H1 (cell line): ENCODE measurements at regions not wholly inside any gene's neighbourhood (a gene's known extent, or its start where the extent isn't known, plus 50 kb on each side); places are given as distances from the start of the nearest gene placed in this dataset.

ENCODE experiments used
- CTCF ChIP-seq, 3 experiments: IDR thresholded peaks; 1 replicate in 2 of 3; 2 replicates in 1 of 3; pipeline versions ENCODE4 v1.5.1 to v1.6.1; 2011; ENCODE audit warnings: low read length in 3 of 3, mild to moderate bottlenecking in 3 of 3, inconsistent platforms in 2 of 3, low read depth in 1 of 3, moderate library complexity in 1 of 3; ENCODE audit not compliant: insufficient read depth in 1 of 3; ENCODE audit errors: control extremely low read depth in 1 of 3
- GABPA ChIP-seq: IDR thresholded peaks from 2 replicates; pipeline ENCODE4 v1.6.1; 2011; ENCODE audit warnings: mild to moderate bottlenecking, low read length, moderate library complexity, borderline replicate concordance; ENCODE audit not compliant: insufficient read depth
- RAD21 ChIP-seq, 2 experiments: IDR thresholded peaks in 1 of 2; conservative IDR thresholded peaks in 1 of 2; 2 replicates each; pipeline ENCODE4 v1.6.1; 2011; ENCODE audit warnings: low read depth in 2 of 2, low read length in 2 of 2, improper control_type of control experiment in 1 of 2, inconsistent platforms in 1 of 2, mild to moderate bottlenecking in 1 of 2, moderate library complexity in 1 of 2
- SIRT6 ChIP-seq: IDR thresholded peaks from one replicate; pipeline ENCODE4 v1.7.1; 2012; ENCODE audit warnings: low read length, inconsistent platforms
- TCF12 ChIP-seq: IDR thresholded peaks from 2 replicates; pipeline ENCODE4 v1.6.1; 2011; ENCODE audit warnings: low read depth, mild to moderate bottlenecking, low read length
- YY1 ChIP-seq: IDR thresholded peaks from 2 replicates; pipeline ENCODE4 v1.6.1; 2011; ENCODE audit warnings: low read depth, mild to moderate bottlenecking, low read length

DNA sequence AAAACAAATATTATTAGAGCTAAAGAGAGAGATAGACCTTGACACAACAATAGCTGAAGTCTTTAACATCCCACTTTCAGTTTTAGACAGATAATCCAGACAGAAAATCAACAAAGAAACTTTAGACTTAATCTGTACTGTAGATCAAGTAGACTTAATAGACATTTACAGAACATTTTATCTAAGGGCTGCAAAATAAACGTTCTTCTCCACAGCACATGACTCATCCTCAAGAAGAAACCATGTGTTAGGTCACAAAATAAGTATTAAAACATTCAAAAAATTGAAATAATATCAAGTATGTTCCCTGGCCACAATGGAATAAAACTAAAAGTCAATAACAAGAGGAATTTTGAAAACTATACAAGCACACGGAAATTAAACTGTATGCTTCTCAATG is 1510.3 kb upstream of the PCDH10 start:
- TF ChIP-seq YY1 (no peak), TCF12 (no peak), RAD21 (IDR thresholded peaks at IDR 0.05 in 1 of 2, conservative IDR thresholded peaks at IDR 0.05 in 1 of 2; ENCODE audit: low read depth in 2 of 2, low read length in 2 of 2) (no peak), SIRT6 (no peak), CTCF (IDR thresholded peaks at IDR 0.05; ENCODE audit: control extremely low read depth in 1 of 3, insufficient read depth in 1 of 3, low read depth in 1 of 3, low read length in 3 of 3) (no peak), GABPA (no peak)
